HEK293 (cell line): ENCODE measurements at regions not wholly inside any gene's neighbourhood (a gene's known extent, or its start where the extent isn't known, plus 50 kb on each side); places are given as distances from the start of the nearest gene placed in this dataset.

ENCODE experiments used
- CTCF ChIA-PET: fragments of 350-600 bp; formaldehyde crosslinking; extraction: SDS; loops from one replicate; lab custom pipeline; 2021; ENCODE audit warnings: antibody characterized with exemption; lab: Yijun Ruan, JAX
- POLR2A ChIA-PET: fragments of 300-600 bp; formaldehyde crosslinking; extraction: SDS; loops from one replicate; lab custom pipeline; 2020; ENCODE audit warnings: antibody characterized with exemption, inconsistent platforms; lab: Yijun Ruan, JAX
- H3K27ac ChIP-seq: fragments of 200-500 bp; sonication (Bioruptor generic); 2 replicates; pipeline ENCODE4 v1.5.1; 2014; ENCODE audit warnings: low read depth, low read length, control low read depth, inconsistent platforms; ENCODE audit errors: extremely low read depth
- H3K36me3 ChIP-seq, 2 experiments: fragments of 200-500 bp in 1 of 2; sonication (Bioruptor generic) in 1 of 2; 1 replicate in 1 of 2; 2 replicates in 1 of 2; pipeline ENCODE4 v1.5.1; 2014 to 2017; ENCODE audit warnings: inconsistent platforms in 2 of 2, low read length in 2 of 2; ENCODE audit not compliant: control insufficient read depth in 2 of 2, insufficient read depth in 1 of 2
- H3K4me1 ChIP-seq: fragments of 200-500 bp; sonication (Bioruptor generic); 2 replicates; pipeline ENCODE4 v1.5.1; 2014; ENCODE audit warnings: mild to moderate bottlenecking, low read length, inconsistent platforms; ENCODE audit not compliant: control insufficient read depth, insufficient read depth
- H3K4me3 ChIP-seq: 2 replicates; pipeline ENCODE4 v1.5.1; 2011; ENCODE audit warnings: low read depth, mild to moderate bottlenecking, control low read depth, low read length, moderate library complexity
- H3K9me3 ChIP-seq: fragments of 200-500 bp; sonication (Bioruptor generic); 2 replicates; pipeline ENCODE4 v1.5.1; 2014; ENCODE audit warnings: low read depth, low read length, inconsistent platforms; ENCODE audit not compliant: control insufficient read depth, insufficient read depth
- FEZF1 ChIP-seq: fragments of 450-650 bp; formaldehyde crosslinking; IDR thresholded peaks from 2 replicates; pipeline ENCODE4 v1.5.1; 2016; ENCODE audit warnings: missing biosample characterization, missing genetic modification characterization
- MEIS1 ChIP-seq: sonication (generic); formaldehyde crosslinking; IDR thresholded peaks from 2 replicates; pipeline ENCODE4 v1.8.1; 2022; ENCODE audit warnings: missing genetic modification reagents, mild to moderate bottlenecking, borderline replicate concordance
- PRDM1 ChIP-seq: fragments of 450-650 bp; formaldehyde crosslinking; IDR thresholded peaks from 2 replicates; pipeline ENCODE4; 2016; ENCODE audit warnings: missing biosample characterization, missing genetic modification characterization
- REPIN1 ChIP-seq: fragments of 450-650 bp; formaldehyde crosslinking; IDR thresholded peaks from 2 replicates; pipeline ENCODE4 v1.5.1; 2017; ENCODE audit warnings: missing biosample characterization, missing genetic modification characterization, low read depth
- SP3 ChIP-seq: fragments of 450-650 bp; formaldehyde crosslinking; IDR thresholded peaks from 2 replicates; pipeline ENCODE4 v1.5.1; 2016; ENCODE audit warnings: missing biosample characterization, missing genetic modification characterization
- TCF7L2 ChIP-seq: IDR thresholded peaks from 2 replicates; pipeline ENCODE4 v1.6.1; 2011; ENCODE audit warnings: low read depth, mild to moderate bottlenecking, inconsistent platforms, low read length, moderate library complexity, borderline replicate concordance
- ZBTB17 ChIP-seq: fragments of 450-650 bp; formaldehyde crosslinking; IDR thresholded peaks from 2 replicates; pipeline ENCODE4 v1.5.1; 2016; ENCODE audit warnings: missing biosample characterization, missing genetic modification characterization
- ZNF146 ChIP-seq: fragments of 450-650 bp; formaldehyde crosslinking; IDR thresholded peaks from 2 replicates; pipeline ENCODE4 v1.5.1; 2016; ENCODE audit warnings: missing biosample characterization, missing genetic modification characterization
- ZNF169 ChIP-seq: fragments of 450-650 bp; formaldehyde crosslinking; IDR thresholded peaks from 2 replicates; pipeline ENCODE4 v1.5.1; 2016; ENCODE audit warnings: missing biosample characterization, missing genetic modification characterization
- ZNF19 ChIP-seq: fragments of 450-650 bp; formaldehyde crosslinking; IDR thresholded peaks from 2 replicates; pipeline ENCODE4; 2016; ENCODE audit warnings: missing biosample characterization, missing genetic modification characterization, low read depth
- ZNF239 ChIP-seq: fragments of 450-650 bp; formaldehyde crosslinking; IDR thresholded peaks from 2 replicates; pipeline ENCODE4 v1.5.1; 2016; ENCODE audit warnings: missing biosample characterization, missing genetic modification characterization
- ZNF24 ChIP-seq: fragments of 450-650 bp; formaldehyde crosslinking; IDR thresholded peaks from 2 replicates; pipeline ENCODE4 v1.5.1; 2016; ENCODE audit warnings: missing biosample characterization, missing genetic modification characterization
- ZNF391 ChIP-seq: fragments of 450-650 bp; formaldehyde crosslinking; IDR thresholded peaks from 2 replicates; pipeline ENCODE4 v1.5.1; 2016; ENCODE audit warnings: low read depth, missing biosample characterization, missing genetic modification characterization, borderline replicate concordance
- ZNF521 ChIP-seq: fragments of 450-650 bp; formaldehyde crosslinking; IDR thresholded peaks from 2 replicates; pipeline ENCODE4 v1.5.1; 2017; ENCODE audit warnings: missing biosample characterization, mild to moderate bottlenecking, missing genetic modification characterization
- ZNF548 ChIP-seq: fragments of 450-650 bp; formaldehyde crosslinking; IDR thresholded peaks from 2 replicates; pipeline ENCODE4 v1.5.1; 2016; ENCODE audit warnings: missing biosample characterization, missing genetic modification characterization
- ZNF560 ChIP-seq: fragments of 450-650 bp; formaldehyde crosslinking; IDR thresholded peaks from 2 replicates; pipeline ENCODE4 v1.5.1; 2017; ENCODE audit warnings: missing biosample characterization, missing genetic modification characterization, borderline replicate concordance
- ZNF624 ChIP-seq: fragments of 450-650 bp; formaldehyde crosslinking; IDR thresholded peaks from 2 replicates; pipeline ENCODE4 v1.5.1; 2017; ENCODE audit warnings: missing biosample characterization, missing genetic modification characterization
- ZSCAN23 ChIP-seq: fragments of 450-650 bp; formaldehyde crosslinking; IDR thresholded peaks from 2 replicates; pipeline ENCODE4 v1.5.1; 2016; ENCODE audit warnings: missing biosample characterization, missing genetic modification characterization
- TF ChIP-seq, protein P1 (sequence below): fragments of 450-650 bp; formaldehyde crosslinking; IDR thresholded peaks from 2 replicates; pipeline ENCODE4 v1.5.1; 2016; ENCODE audit warnings: missing biosample characterization, missing genetic modification characterization
- TF ChIP-seq, protein P2 (sequence below): fragments of 450-650 bp; formaldehyde crosslinking; IDR thresholded peaks from 2 replicates; pipeline ENCODE4 v1.5.1; 2016; ENCODE audit warnings: missing biosample characterization, missing genetic modification characterization
- TF ChIP-seq, protein P3 (sequence below): fragments of 450-650 bp; formaldehyde crosslinking; IDR thresholded peaks from 2 replicates; pipeline ENCODE4 v1.5.1; 2017; ENCODE audit warnings: missing biosample characterization, mild to moderate bottlenecking, missing genetic modification characterization, moderate library complexity
- TF ChIP-seq, protein P4 (sequence below): sonication (generic); formaldehyde crosslinking; IDR thresholded peaks from 2 replicates; pipeline ENCODE4 v1.8.1; 2022; ENCODE audit warnings: mild to moderate bottlenecking, moderate library complexity, missing genetic modification reagents

DNA sequence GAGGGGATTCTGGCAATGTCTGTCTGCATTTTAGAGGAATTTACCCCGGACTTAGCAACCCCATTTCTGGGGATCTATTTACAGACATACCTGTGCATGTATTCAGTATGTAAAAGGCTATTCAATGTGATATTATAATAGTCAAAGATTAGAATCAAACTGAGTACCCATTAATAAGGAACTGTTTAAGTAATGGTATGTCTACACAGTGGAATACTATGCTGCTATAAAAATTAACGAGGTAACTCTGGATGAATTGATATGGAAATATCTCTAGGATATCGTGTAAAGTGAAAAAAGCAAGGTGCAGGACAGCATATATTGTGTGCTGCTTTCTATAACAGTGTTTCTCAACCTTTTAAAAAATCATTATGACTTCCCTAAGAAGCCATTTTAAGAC, 186.9 kb downstream of the SEMA6A start:
- no peaks in the 10 kb centered on the region for H3K36me3 ChIP-seq
- no peaks in the 10 kb centered on the region for H3K9me3 ChIP-seq
- POLR2A ChIA-PET = no interaction called here
- TF ChIP-seq ZNF146 = 0 out of 2 replicates have a peak, but pooled peaks have one; percentile 10
- TF ChIP-seq, protein P1, sequence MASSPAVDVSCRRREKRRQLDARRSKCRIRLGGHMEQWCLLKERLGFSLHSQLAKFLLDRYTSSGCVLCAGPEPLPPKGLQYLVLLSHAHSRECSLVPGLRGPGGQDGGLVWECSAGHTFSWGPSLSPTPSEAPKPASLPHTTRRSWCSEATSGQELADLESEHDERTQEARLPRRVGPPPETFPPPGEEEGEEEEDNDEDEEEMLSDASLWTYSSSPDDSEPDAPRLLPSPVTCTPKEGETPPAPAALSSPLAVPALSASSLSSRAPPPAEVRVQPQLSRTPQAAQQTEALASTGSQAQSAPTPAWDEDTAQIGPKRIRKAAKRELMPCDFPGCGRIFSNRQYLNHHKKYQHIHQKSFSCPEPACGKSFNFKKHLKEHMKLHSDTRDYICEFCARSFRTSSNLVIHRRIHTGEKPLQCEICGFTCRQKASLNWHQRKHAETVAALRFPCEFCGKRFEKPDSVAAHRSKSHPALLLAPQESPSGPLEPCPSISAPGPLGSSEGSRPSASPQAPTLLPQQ = no peak
- no peak for TF ChIP-seq ZNF24 (tag by site-specific recombination)
- TF ChIP-seq, protein P2, sequence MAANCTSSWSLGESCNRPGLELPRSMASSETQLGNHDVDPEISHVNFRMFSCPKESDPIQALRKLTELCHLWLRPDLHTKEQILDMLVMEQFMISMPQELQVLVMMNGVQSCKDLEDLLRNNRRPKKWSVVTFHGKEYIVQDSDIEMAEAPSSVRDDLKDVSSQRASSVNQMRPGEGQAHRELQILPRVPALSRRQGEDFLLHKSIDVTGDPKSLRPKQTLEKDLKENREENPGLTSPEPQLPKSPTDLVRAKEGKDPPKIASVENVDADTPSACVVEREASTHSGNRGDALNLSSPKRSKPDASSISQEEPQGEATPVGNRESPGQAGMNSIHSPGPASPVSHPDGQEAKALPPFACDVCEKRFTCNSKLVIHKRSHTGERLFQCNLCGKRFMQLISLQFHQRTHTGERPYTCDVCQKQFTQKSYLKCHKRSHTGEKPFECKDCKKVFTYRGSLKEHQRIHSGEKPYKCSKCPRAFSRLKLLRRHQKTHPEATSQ (tag by site-specific recombination) = no peak
- no peak for TF ChIP-seq ZNF521 (tag by site-specific recombination)
- TF ChIP-seq ZNF239 (tag by site-specific recombination) = no peak
- no peak for TF ChIP-seq TCF7L2
- no peak overlapping the region for H3K27ac ChIP-seq
- H3K4me1 ChIP-seq = no peaks in the 10 kb centered on the region
- CTCF ChIA-PET = no interaction called here
- no peak overlapping the region for H3K4me3 ChIP-seq

DNA sequence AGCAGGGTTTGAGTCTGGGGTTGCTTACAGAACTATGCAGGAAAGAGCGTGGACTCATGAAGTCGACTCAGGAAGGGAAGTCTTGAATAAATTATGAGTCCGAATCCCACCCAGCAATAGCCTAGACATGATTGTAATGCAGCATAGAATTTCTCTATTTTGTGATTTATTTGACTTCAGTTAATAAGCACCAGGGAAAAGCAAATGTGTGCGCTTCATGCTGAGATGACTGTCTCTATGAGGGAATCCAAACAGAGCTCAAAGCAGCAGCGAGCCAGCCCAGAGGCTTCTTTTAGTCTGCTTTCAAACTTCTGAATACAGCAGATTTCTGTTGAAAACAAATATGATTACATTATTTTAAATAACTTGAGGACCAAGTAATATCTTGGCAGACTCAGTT, 188.0 kb downstream of the SEMA6A start:
- Histone ChIP-seq H3K4me3 (no peak overlapping the region), H3K4me1 (no peaks in the 10 kb centered on the region), H3K27ac (no peak overlapping the region), H3K36me3 (no peaks in the 10 kb centered on the region), H3K9me3 (no peaks in the 10 kb centered on the region)
- ChIA-PET POLR2A (interaction anchor here (0.6 kb wide), 1 partner anchor 783 kb away, joined by 6 read pairs; no protein-coding TSS in a partner anchor), CTCF (interaction anchor here (0.6 to 0.7 kb wide), 2 partner anchors 18 to 1423 kb away, joined by 3 read pairs; no protein-coding TSS in a partner anchor)
- TF ChIP-seq ZNF624 (no peak), MEIS1 (CRISPR knock-in tag) (no peak)
- TF ChIP-seq, all 188 proteins: peak for 0

DNA sequence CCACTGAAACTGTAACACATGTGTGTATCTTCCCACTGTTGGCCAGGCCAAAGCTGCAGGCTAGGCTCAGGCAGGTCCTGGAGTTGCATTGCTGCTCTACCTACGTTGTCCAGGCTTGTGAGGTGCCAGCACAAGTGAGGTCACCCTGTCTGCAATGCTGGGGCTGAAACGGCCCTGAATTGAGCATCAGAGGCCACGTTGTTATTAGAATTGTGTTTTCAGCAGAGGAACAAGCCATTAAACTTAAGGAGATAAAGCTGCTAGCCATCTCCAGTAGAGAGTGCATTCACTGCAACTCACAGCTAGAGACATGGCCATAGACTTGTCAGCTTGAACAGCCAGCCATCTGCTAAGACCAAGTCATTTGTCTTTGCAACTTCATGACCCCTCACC, 191.8 kb downstream of the SEMA6A start:
- POLR2A ChIA-PET = no interaction called here

DNA sequence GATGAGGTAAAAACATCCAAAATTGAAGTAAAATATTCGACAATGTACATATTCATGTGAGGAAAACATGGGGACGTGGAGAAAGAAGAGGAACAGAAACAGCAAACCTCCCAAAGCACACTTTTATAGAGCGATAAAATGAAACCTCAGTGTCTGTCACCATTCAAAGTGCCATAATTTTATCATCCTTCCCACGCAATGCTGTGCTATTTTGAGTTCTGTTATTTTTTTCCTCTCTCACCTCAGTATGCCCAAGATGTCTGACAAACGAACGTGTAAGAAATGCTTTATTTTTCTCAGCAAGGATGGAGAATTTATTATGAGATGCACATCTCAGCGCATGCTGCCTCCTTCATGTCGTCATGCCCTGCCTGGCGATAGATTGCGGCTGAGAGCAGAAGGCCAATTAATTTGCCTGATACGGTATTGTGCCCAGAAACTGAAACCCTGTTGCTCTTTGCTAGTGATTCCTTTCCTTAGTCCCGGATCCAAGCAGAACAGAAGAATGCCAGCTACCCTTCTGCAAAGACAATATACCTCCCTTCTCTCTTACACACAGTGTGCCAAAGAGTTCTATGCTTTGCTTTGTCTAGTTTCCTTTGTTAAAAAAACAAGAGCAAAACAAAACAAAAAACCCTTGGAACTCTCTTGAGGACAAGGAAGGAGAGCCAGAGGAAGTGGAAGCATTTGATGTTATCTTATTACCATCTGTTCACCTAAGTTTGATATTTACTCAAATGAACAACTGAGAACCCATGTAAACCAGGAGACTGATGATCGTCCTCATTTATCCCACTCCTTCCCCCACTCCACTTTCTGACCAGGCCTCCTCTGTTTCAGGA, 192.4 kb downstream of the SEMA6A start:
- H3K36me3 ChIP-seq = no peaks in the 10 kb centered on the region
- H3K9me3 ChIP-seq = no peaks in the 10 kb centered on the region
- CTCF ChIA-PET = no interaction called here
- H3K4me3 ChIP-seq = no peak overlapping the region
- POLR2A ChIA-PET = no interaction called here
- H3K4me1 ChIP-seq = 0 out of 2 replicates have a peak, but pooled peaks cover 3% of the 10 kb centered on the region
- no peak overlapping the region for H3K27ac ChIP-seq
- TF ChIP-seq, protein P3, sequence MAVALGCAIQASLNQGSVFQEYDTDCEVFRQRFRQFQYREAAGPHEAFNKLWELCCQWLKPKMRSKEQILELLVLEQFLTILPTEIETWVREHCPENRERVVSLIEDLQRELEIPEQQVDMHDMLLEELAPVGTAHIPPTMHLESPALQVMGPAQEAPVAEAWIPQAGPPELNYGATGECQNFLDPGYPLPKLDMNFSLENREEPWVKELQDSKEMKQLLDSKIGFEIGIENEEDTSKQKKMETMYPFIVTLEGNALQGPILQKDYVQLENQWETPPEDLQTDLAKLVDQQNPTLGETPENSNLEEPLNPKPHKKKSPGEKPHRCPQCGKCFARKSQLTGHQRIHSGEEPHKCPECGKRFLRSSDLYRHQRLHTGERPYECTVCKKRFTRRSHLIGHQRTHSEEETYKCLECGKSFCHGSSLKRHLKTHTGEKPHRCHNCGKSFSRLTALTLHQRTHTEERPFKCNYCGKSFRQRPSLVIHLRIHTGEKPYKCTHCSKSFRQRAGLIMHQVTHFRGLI (tag by site-specific recombination) = no peak
- TF ChIP-seq ZNF19 = no peak
- no peak for TF ChIP-seq REPIN1 (tag by site-specific recombination)
- TF ChIP-seq PRDM1 (tag by site-specific recombination) = no peak
- TF ChIP-seq ZNF169 (tag by site-specific recombination) = no peak
- no peak for TF ChIP-seq ZBTB17
- TF ChIP-seq ZSCAN23 (tag by site-specific recombination) = no peak
- TF ChIP-seq ZNF391 (tag by site-specific recombination) = no peak

More for the DNA sequence above, 191.8 kb downstream of the SEMA6A start:
- no peaks in the 10 kb centered on the region for H3K36me3 ChIP-seq
- H3K4me3 ChIP-seq = no peak overlapping the region
- CTCF ChIA-PET = no interaction called here
- no peaks in the 10 kb centered on the region for H3K9me3 ChIP-seq
- peak; percentile 66 for TF ChIP-seq FEZF1
- TF ChIP-seq, protein P4, sequence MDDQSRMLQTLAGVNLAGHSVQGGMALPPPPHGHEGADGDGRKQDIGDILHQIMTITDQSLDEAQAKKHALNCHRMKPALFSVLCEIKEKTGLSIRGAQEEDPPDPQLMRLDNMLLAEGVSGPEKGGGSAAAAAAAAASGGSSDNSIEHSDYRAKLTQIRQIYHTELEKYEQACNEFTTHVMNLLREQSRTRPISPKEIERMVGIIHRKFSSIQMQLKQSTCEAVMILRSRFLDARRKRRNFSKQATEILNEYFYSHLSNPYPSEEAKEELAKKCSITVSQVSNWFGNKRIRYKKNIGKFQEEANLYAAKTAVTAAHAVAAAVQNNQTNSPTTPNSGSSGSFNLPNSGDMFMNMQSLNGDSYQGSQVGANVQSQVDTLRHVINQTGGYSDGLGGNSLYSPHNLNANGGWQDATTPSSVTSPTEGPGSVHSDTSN (CRISPR knock-in tag) = no peak
- TF ChIP-seq ZNF548 (tag by site-specific recombination) = no peak
- TF ChIP-seq ZNF560 = no peak
- TF ChIP-seq SP3 = no peak
- H3K27ac ChIP-seq = no peak overlapping the region
- 0 out of 2 replicates have a peak, but pooled peaks cover 3% of the 10 kb centered on the region for H3K4me1 ChIP-seq
